ENCODE measurements at regions not wholly inside any gene's neighbourhood (a gene's known extent, or its start where the extent isn't known, plus 50 kb on each side); places are given as distances from the start of the nearest gene placed in this dataset.
A peak's percentile ranks its signal among the peaks of the same experiment; 100 is the strongest.

- DNase-seq (ENCODE audit: low read depth) = peak; percentile 71
- no peak for TF ChIP-seq CTCF (IDR thresholded peaks at IDR 0.05; ENCODE audit: insufficient read depth, low read depth, low read length, missing control alignments)
- H3K4me3 ChIP-seq (ENCODE audit: low read length) = no peak overlapping the region
These were observed 67.0 kb upstream of the CXCL13 start for GRCh38 chr4:77538574-77539157.
